RCC 7860 (cell line): ENCODE measurements at regions not wholly inside any gene's neighbourhood (a gene's known extent, or its start where the extent isn't known, plus 50 kb on each side); places are given as distances from the start of the nearest gene placed in this dataset.

ENCODE experiments used
- DNase-seq: peaks from one replicate; pipeline ENCODE4 v3.0.0-alpha.2; 2015; ENCODE audit warnings: low spot score
- FAIRE-seq: peaks from 2 replicates; lab custom pipeline; 2012; peaks lifted over from hg19 to GRCh38; lab: Jason Lieb, UNC

- FAIRE-seq (no peak), DNase-seq (no peak)
Measured at GRCh38 chr5:120738568-120738967, 274.5 kb downstream of the PRR16 start.

- no peak for FAIRE-seq
Measured at GRCh38 chr5:120740989-120741388, 276.9 kb downstream of the PRR16 start.

GRCh38 chr5:120748474-120748873, 284.4 kb downstream of the PRR16 start:
- DNase-seq, result no peak
- no peak for FAIRE-seq

More at GRCh38 chr5:120740989-120741388, 276.9 kb downstream of the PRR16 start:
- no peak for DNase-seq

GRCh38 chr5:120749737-120750136, 285.6 kb downstream of the PRR16 start:
- no peak for FAIRE-seq
- DNase-seq, result no peak

GRCh38 chr5:120759587-120759986, 295.5 kb downstream of the PRR16 start:
- DNase-seq (no peak), FAIRE-seq (no peak)

- FAIRE-seq (no peak), DNase-seq (no peak)
Measured at GRCh38 chr5:120761986-120762385, 297.9 kb downstream of the PRR16 start.

GRCh38 chr5:120765189-120765588, 301.1 kb downstream of the PRR16 start:
- FAIRE-seq, result no peak
- DNase-seq, result no peak

GRCh38 chr5:120767178-120767820, 303.2 kb downstream of the PRR16 start:
- no peak for FAIRE-seq
- no peak for DNase-seq

GRCh38 chr5:120769312-120769872, 305.3 kb downstream of the PRR16 start:
- FAIRE-seq (no peak), DNase-seq (no peak)

GRCh38 chr5:120771202-120771601, 307.1 kb downstream of the PRR16 start:
- FAIRE-seq (no peak), DNase-seq (no peak)

GRCh38 chr5:120778491-120779484, 314.7 kb downstream of the PRR16 start:
- DNase-seq, result no peak

GRCh38 chr5:120779674-120780073, 315.6 kb downstream of the PRR16 start:
- no peak for FAIRE-seq

More at GRCh38 chr5:120778491-120779484, 314.7 kb downstream of the PRR16 start:
- FAIRE-seq, result no peak

GRCh38 chr5:120788481-120788880, 324.4 kb downstream of the PRR16 start:
- FAIRE-seq, result no peak
- no peak for DNase-seq

More at GRCh38 chr5:120779674-120780073, 315.6 kb downstream of the PRR16 start:
- no peak for DNase-seq

GRCh38 chr5:120789918-120790317, 325.8 kb downstream of the PRR16 start:
- DNase-seq (no peak), FAIRE-seq (no peak)

GRCh38 chr5:120790339-120790738, 326.2 kb downstream of the PRR16 start:
- no peak for FAIRE-seq
- no peak for DNase-seq

- DNase-seq, result no peak
- no peak for FAIRE-seq
Measured at GRCh38 chr5:120792477-120792876, 328.4 kb downstream of the PRR16 start.

GRCh38 chr5:120794121-120794520, 330.0 kb downstream of the PRR16 start:
- DNase-seq (no peak), FAIRE-seq (no peak)

- peak; percentile 66 for FAIRE-seq
- no peak for DNase-seq
Measured at GRCh38 chr5:120803282-120803681, 339.2 kb downstream of the PRR16 start.

- DNase-seq, result no peak
- FAIRE-seq, result no peak
Measured at GRCh38 chr5:120805131-120805530, 341.0 kb downstream of the PRR16 start.

- no peak for DNase-seq
- no peak for FAIRE-seq
Measured at GRCh38 chr5:120806202-120806601, 342.1 kb downstream of the PRR16 start.

- DNase-seq (no peak), FAIRE-seq (no peak)
Measured at GRCh38 chr5:120808135-120808534, 344.0 kb downstream of the PRR16 start.
